Pancreas (tissue), 10 donors: ENCODE measurements at regions not wholly inside any gene's neighbourhood (a gene's known extent, or its start where the extent isn't known, plus 50 kb on each side); places are given as distances from the start of the nearest gene placed in this dataset.

Source experiments
- ATAC-seq, 4 donors: fragments of 200-7000 bp; cut with Tn5 transposase; one replicate each; pipeline versions ENCODE4 v1.8.0 to v1.9.1; 2020; ENCODE audit warnings: mild to moderate bottlenecking in 4 of 4, moderate library complexity in 4 of 4
- DNase-seq, 6 donors: peaks; one replicate each; pipeline ENCODE4 v3.0.0-alpha.2; 2020
- FAIRE-seq: peaks from 2 replicates; lab custom pipeline; 2012; peaks lifted over from hg19 to GRCh38; lab: Jason Lieb, UNC
- H3K27ac ChIP-seq, 4 donors: fragments of 200-600 bp; sonication (generic); 1 replicate in 3 of 4; 2 replicates in 1 of 4; pipeline versions ENCODE4 v1.5.0 to v1.8.0; 2020
- H3K27me3 ChIP-seq, 4 donors: fragments of 200-600 bp; one replicate each; pipeline ENCODE4 v1.8.0; 2021
- H3K36me3 ChIP-seq, 3 donors: fragments of 200-600 bp; sonication (generic) in 1 of 3; one replicate each; pipeline versions ENCODE4 v1.5.0 to v1.8.0; 2020 to 2021
- H3K4me1 ChIP-seq, 3 donors: fragments of 200-600 bp; one replicate each; pipeline ENCODE4 v1.8.0; 2021
- H3K4me3 ChIP-seq, 4 donors: fragments of 200-600 bp; sonication (generic) in 2 of 4; one replicate each; pipeline versions ENCODE4 v1.5.0 to v1.8.0; 2020 to 2021
- H3K9me3 ChIP-seq, 4 donors: fragments of 200-600 bp; one replicate each; pipeline ENCODE4 v1.8.0; 2021
- WGBS, 2 donors: extraction: QIAGEN DNeasy Blood & Tissue Kit; methylation state at CpG; one replicate each; pipeline ENCODE4 v1.1.7; 2013; 5-methylcytosine and 5-hydroxymethylcytosine counted together
- intact Hi-C, 3 donors: fragments of 100-400 bp; cut with DNase I; formaldehyde crosslinking; loops; one replicate each; pipeline versions ENCODE4 v1.11.1 to v1.14.2; 2022
- TF ChIP-seq, protein P1 (sequence below), 4 donors: fragments of 200-600 bp; sonication (generic) in 3 of 4; IDR thresholded peaks; one replicate each; pipeline versions ENCODE4 v1.5.0 to v1.8.0; 2021; ENCODE audit warnings: antibody characterized with exemption in 4 of 4
- donor health status: healthy with polysubstance abuse.
- donor health status: DM: no; HTN: no; CAD: no; lungs with moderate emphysema.
- donor health status: DM: no; HTN: no; CAD: no.
- donor health status: control.
- donor health status: control.
- donor health status: Bipolar disorder and iron deficiency.
- donor health status: DM: yes; HTN: yes; CAD: no.
- donor health status: DM: no; HTN: no; CAD: no.
- donor health status: DM: no; HTN: no; CAD: no.
- donor health status: DM: yes; HTN: yes; CAD: no.

DNA sequence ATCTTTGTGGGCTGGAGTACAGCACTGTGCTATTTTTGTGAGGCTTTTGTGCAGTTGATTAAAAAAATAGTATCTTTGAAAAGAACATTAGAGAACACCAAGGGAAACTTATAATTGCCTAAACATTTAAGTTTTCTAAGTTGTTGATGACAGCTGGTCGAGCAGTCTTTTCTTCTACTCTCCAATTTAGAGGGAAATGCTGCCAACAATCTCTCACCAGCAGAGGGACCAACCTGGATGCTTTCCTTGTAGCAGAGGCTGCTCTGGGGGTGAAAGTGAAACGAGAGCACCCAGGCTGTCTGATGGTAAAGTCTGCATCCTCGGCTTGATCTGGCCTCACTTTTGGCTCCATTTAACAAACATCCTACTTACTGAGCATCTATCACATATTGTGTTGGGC is 1286.5 kb upstream of the TENM4 start:
- Histone ChIP-seq H3K4me1 (no peaks in the 10 kb centered on the region), H3K9me3 (no peaks in the 10 kb centered on the region), H3K27ac (no peak overlapping the region), H3K4me3 (no peak overlapping the region), H3K36me3 (no peaks in the 10 kb centered on the region), H3K27me3 (peaks cover 0 to 3% (median 0%) of the 10 kb centered on the region in 4 donors)
- ATAC-seq (no peak), DNase-seq (no peak), FAIRE-seq (no peak)
- WGBS, 2 donors, result 19 to 35% methylated on average over 3 of the region's 3 CpGs
- TF ChIP-seq, protein P1, sequence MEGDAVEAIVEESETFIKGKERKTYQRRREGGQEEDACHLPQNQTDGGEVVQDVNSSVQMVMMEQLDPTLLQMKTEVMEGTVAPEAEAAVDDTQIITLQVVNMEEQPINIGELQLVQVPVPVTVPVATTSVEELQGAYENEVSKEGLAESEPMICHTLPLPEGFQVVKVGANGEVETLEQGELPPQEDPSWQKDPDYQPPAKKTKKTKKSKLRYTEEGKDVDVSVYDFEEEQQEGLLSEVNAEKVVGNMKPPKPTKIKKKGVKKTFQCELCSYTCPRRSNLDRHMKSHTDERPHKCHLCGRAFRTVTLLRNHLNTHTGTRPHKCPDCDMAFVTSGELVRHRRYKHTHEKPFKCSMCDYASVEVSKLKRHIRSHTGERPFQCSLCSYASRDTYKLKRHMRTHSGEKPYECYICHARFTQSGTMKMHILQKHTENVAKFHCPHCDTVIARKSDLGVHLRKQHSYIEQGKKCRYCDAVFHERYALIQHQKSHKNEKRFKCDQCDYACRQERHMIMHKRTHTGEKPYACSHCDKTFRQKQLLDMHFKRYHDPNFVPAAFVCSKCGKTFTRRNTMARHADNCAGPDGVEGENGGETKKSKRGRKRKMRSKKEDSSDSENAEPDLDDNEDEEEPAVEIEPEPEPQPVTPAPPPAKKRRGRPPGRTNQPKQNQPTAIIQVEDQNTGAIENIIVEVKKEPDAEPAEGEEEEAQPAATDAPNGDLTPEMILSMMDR (IDR thresholded peaks at IDR 0.05), result no peak
- intact Hi-C loops, result no loop called here

DNA sequence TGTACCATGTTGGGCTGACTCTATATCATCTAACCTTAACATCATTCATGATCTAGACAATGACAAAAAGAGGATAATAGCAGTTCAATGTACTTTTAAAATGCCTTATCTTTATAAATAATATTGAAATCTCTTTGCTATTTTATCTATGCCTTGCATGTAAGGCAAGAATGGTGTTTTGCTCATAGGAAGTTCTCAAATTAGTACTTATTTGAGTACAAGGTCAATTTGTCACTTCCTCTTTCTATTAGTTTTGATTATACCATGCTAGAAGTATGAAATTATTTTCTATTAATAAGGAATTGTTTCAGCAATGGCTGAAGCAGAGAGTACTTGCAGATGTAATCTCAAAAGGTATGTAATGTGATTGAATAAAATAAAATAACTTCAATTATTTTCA is 1285.4 kb upstream of the TENM4 start:
- Histone ChIP-seq H3K9me3 (no peaks in the 10 kb centered on the region), H3K4me1 (no peaks in the 10 kb centered on the region), H3K27ac (no peak overlapping the region), H3K36me3 (no peaks in the 10 kb centered on the region), H3K4me3 (no peak overlapping the region), H3K27me3 (peaks cover 0 to 1% (median 0%) of the 10 kb centered on the region in 4 donors)
- ATAC-seq, result no peak
- intact Hi-C loops, result no loop called here
- TF ChIP-seq, protein P1 (IDR thresholded peaks at IDR 0.05), result no peak
- no peak for FAIRE-seq
- DNase-seq, result no peak

DNA sequence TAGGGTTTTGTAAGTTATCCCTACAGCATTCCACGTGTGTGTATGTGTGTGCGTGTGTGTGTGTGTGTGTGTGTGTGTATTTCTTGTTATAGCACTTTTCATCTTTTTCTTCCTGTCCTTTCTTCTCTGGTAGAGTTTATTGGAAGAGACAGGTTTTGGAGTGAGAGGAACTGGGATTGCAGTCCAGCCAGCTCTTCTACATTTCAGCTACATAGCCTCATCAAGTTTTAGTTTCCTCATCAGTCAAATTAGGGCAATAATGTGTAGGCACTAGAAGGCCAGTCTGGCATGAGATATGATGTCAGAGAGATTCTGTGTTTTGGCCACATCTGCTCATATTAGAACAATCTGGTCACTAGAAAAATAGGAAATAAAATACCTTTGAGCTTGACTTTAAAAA is 1283.5 kb upstream of the TENM4 start:
- H3K27me3 ChIP-seq, result no peaks in the 10 kb centered on the region
- H3K9me3 ChIP-seq, result no peaks in the 10 kb centered on the region
- TF ChIP-seq, protein P1 (IDR thresholded peaks at IDR 0.05), result no peak
- no peaks in the 10 kb centered on the region for H3K36me3 ChIP-seq
- ATAC-seq, result no peak
- H3K27ac ChIP-seq, result no peak overlapping the region
- intact Hi-C loops, result no loop called here
- no peak overlapping the region for H3K4me3 ChIP-seq
- DNase-seq, result no peak
- 49 to 54% methylated on average over 2 of the region's 2 CpGs for WGBS, 2 donors
- H3K4me1 ChIP-seq, result no peaks in the 10 kb centered on the region
- no peak for FAIRE-seq

GRCh38 chr11:80722629-80723028 is 1281.8 kb upstream of the TENM4 start:
- Histone ChIP-seq H3K9me3 (no peaks in the 10 kb centered on the region), H3K4me3 (no peak overlapping the region), H3K27ac (no peak overlapping the region), H3K4me1 (no peaks in the 10 kb centered on the region), H3K36me3 (no peaks in the 10 kb centered on the region), H3K27me3 (no peaks in the 10 kb centered on the region)
- intact Hi-C loops, result no loop called here
- WGBS, 2 donors, result 90 to 94% methylated on average over 1 of the region's 1 CpG
- ATAC-seq (no peak), DNase-seq (no peak), FAIRE-seq (no peak)
- TF ChIP-seq, protein P1 (IDR thresholded peaks at IDR 0.05), result no peak

DNA sequence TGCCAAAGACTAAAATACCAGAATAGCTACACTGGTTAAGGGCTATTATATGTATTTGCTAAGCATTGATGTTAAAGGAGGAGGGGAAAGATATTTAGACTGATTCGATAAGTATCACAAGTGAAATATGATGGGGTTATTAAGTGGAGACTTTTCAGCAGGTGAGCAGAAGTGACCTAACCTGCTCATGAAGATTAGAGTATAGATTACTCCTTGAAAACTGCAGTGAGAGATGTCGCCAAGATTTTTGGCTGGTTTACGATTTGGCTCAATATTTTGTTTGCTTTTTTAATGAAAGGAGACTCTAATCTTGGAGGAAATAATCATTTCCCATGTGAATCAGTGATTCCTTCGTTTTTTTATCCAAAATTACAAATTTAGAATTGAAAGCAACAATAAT is 1279.5 kb upstream of the TENM4 start:
- Histone ChIP-seq H3K27ac (no peak overlapping the region), H3K4me3 (no peak overlapping the region), H3K36me3 (no peaks in the 10 kb centered on the region), H3K9me3 (no peaks in the 10 kb centered on the region), H3K27me3 (no peaks in the 10 kb centered on the region), H3K4me1 (no peaks in the 10 kb centered on the region)
- ATAC-seq (no peak), FAIRE-seq (no peak), DNase-seq (no peak)
- 23 to 29% methylated on average over 4 of the region's 4 CpGs for WGBS, 2 donors
- intact Hi-C loops, result no loop called here
- TF ChIP-seq, protein P1 (IDR thresholded peaks at IDR 0.05), result no peak
